GM13976 (cell line): ENCODE measurements at regions not wholly inside any gene's neighbourhood (a gene's known extent, or its start where the extent isn't known, plus 50 kb on each side); places are given as distances from the start of the nearest gene placed in this dataset.

ENCODE experiments used
- DNase-seq: peaks from one replicate; pipeline ENCODE4 v3.0.0; 2012; ENCODE audit warnings: low spot score
- CTCF ChIP-seq: IDR thresholded peaks from 2 replicates; pipeline ENCODE4 v1.5.1; 2012; ENCODE audit warnings: borderline replicate concordance, mild to moderate bottlenecking; ENCODE audit not compliant: insufficient read depth; ENCODE audit errors: extremely low read depth, missing control alignments, control extremely low read depth
- in situ Hi-C: fragments of 300-500 bp; cut with MboI; formaldehyde crosslinking; loops from one replicate; pipeline ENCODE4 v1.12.0; 2022; ENCODE audit warnings: low sequenced_read_pairs, mixed read lengths, inconsistent platforms; ENCODE audit not compliant: unreplicated experiment

GRCh38 chr7:97450516-97450915, 281.4 kb upstream of the TAC1 start:
- no peak for DNase-seq
- no peak for TF ChIP-seq CTCF
- in situ Hi-C loops = no loop called here

DNA sequence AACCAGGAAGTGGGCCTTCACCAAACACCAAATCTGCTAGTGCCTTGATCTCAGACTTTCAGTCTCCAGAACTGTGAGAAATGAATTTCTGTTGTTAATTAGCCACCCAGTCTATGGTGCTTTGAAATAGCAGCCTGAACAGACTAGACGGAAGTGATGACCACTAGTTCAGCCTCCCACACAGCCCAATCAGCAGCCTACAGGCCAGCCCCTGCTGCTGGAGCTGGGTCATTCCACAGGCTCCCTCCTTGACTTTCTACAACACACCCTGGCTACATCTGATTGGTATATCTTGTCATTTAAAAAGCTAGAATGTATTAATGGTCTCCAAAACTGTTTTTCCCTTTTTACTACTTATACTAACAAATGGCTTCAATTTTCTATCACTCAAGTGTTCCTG, 277.2 kb upstream of the TAC1 start:
- DNase-seq = no peak
- in situ Hi-C loops = no loop called here
- TF ChIP-seq CTCF = no peak

DNA sequence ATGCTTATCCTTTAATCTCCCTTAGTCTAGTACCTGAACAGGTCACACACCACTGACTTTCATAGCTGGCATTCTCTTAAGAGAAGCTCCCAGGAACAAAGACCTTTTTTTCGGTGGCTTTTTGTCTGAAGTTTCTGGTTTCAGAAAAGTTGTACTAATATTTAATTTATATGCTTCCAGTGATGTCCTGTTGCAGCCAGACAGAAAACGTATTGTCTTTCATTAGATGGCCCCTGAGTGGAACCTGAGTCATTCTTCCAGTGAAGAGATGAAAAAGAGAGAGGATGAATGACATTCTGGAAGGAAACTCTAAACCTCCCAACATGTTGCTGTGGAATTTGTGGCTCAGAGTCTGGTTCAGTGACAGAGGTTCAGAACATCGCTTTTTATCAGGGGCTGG, 274.8 kb upstream of the TAC1 start:
- in situ Hi-C loops = no loop called here
- DNase-seq = no peak

GRCh38 chr7:97460433-97460832, 271.5 kb upstream of the TAC1 start:
- in situ Hi-C loops = no loop called here
- DNase-seq = no peak
- no peak for TF ChIP-seq CTCF

More for the DNA sequence above, 274.8 kb upstream of the TAC1 start:
- no peak for TF ChIP-seq CTCF

DNA sequence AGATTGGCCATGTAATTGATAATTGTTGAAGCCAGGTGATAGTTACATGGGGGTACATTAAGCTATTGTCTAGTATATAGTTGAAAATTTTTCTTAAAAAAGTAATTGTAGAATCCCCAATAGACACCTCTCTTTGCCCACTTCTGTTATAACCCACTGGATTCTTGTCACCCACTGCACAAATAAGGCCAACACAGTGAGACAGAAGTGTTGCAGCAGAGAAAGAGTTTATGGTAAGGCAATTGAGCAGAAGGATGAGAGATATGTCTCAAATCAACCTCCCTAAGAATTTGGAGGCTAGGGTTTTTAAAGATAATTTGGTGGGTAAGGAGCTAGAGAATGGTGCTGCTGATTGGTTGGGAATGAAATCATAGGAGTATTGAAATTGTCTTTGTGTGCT, 270.3 kb upstream of the TAC1 start:
- no peak for TF ChIP-seq CTCF
- in situ Hi-C loops = no loop called here
- no peak for DNase-seq

DNA sequence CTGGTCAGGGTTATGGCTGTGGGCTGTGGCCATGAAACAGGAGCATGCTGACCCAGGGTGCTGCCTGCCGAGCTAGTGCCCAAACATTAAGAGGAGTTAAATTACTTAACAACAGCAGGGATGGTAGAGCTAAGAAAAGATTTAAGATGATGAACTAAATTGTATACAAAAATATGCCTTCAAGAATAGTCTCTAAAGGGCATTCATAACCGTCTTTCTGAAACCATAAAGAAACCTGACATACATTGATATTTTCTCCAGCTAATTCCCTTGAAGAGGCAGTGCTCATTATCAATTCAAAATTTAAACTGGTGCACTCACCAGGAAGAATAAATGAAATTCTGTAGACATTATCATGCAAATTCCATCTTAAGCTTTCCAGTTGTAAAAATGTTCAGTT, 265.8 kb upstream of the TAC1 start:
- in situ Hi-C loops = no loop called here
- DNase-seq = no peak
- no peak for TF ChIP-seq CTCF
